WERI-Rb-1 (cell line): ENCODE measurements at regions not wholly inside any gene's neighbourhood (a gene's known extent, or its start where the extent isn't known, plus 50 kb on each side); places are given as distances from the start of the nearest gene placed in this dataset.

ENCODE experiments used
- DNase-seq: peaks from one replicate; pipeline ENCODE4 v3.0.0-alpha.2; 2020
- H3K27ac ChIP-seq: fragments of 250-450 bp; sonication (Bioruptor Pico); 2 replicates; pipeline ENCODE4 v1.5.1; 2020; ENCODE audit warnings: mild to moderate bottlenecking, moderate library complexity
- H3K27me3 ChIP-seq: fragments of 250-450 bp; sonication (Bioruptor Pico); 2 replicates; pipeline ENCODE4 v1.5.1; 2021; ENCODE audit warnings: mild to moderate bottlenecking, low read depth, moderate library complexity; ENCODE audit not compliant: insufficient read depth, severe bottlenecking
- H3K36me3 ChIP-seq: fragments of 250-450 bp; sonication (Bioruptor Pico); 2 replicates; pipeline ENCODE4 v1.5.1; 2020; ENCODE audit warnings: mild to moderate bottlenecking, moderate library complexity
- H3K4me3 ChIP-seq: 2 replicates; pipeline ENCODE4 v1.5.1; 2011; ENCODE audit warnings: low read depth, mild to moderate bottlenecking, control low read depth, low read length
- H3K9me3 ChIP-seq: fragments of 250-450 bp; sonication (Bioruptor Pico); 2 replicates; pipeline ENCODE4 v1.5.1; 2021; ENCODE audit warnings: mild to moderate bottlenecking, moderate library complexity; ENCODE audit not compliant: severe bottlenecking
- TF ChIP-seq, protein P1 (sequence below): IDR thresholded peaks from 2 replicates; pipeline ENCODE4 v1.5.1; 2011; ENCODE audit warnings: low read depth, mild to moderate bottlenecking, control low read depth, inconsistent platforms, low read length

DNA sequence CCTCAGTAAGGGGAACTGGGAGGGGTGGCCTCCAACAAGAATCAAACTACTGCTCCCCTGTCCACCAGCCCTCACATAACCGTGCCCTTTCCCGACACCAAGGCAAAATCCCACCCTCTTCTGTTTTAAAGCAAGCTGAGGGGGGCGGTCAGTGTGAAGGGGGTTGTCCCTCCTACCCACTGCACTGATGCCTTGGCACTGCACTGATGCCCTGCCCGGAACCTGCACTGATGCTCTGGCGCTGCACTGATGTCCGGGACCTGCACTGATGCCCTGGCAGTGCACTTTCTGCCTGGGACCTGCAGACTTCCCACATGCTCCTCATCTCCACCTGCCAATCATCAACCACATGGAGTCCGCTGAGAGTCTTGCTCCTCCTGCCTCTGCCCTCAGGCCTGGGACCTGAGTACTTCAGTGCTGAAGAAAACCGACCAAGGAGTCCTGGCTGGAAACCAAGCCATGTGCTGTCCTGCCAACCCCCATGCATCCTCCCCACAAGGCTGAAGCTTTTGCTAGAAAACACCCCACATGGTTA lies 179.5 kb downstream of the SMAD2 start:
- H3K36me3 ChIP-seq, result no peaks in the 10 kb centered on the region
- DNase-seq, result no peak
- no peak overlapping the region for H3K27ac ChIP-seq
- H3K27me3 ChIP-seq, result no peaks in the 10 kb centered on the region
- no peaks in the 10 kb centered on the region for H3K9me3 ChIP-seq
- no peak overlapping the region for H3K4me3 ChIP-seq
- TF ChIP-seq, protein P1, sequence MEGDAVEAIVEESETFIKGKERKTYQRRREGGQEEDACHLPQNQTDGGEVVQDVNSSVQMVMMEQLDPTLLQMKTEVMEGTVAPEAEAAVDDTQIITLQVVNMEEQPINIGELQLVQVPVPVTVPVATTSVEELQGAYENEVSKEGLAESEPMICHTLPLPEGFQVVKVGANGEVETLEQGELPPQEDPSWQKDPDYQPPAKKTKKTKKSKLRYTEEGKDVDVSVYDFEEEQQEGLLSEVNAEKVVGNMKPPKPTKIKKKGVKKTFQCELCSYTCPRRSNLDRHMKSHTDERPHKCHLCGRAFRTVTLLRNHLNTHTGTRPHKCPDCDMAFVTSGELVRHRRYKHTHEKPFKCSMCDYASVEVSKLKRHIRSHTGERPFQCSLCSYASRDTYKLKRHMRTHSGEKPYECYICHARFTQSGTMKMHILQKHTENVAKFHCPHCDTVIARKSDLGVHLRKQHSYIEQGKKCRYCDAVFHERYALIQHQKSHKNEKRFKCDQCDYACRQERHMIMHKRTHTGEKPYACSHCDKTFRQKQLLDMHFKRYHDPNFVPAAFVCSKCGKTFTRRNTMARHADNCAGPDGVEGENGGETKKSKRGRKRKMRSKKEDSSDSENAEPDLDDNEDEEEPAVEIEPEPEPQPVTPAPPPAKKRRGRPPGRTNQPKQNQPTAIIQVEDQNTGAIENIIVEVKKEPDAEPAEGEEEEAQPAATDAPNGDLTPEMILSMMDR, result no peak

DNA sequence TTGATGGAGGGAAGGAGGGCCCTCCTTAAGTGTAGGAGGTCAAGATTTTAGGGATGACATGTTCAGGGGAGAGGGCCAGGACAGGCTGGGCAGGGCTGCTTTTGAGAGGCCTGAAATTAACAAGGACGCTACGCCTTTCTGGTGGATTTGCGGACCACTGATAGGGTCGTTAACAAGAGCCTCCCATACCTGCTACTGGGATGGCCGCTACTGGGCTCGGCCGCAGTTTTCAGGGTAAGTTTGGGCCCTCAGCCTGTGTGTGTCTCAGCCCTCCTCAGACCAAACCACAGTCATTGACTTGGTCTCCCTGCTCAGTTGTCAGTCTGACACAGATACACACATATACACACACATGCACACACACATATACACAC lies 180.9 kb downstream of the SMAD2 start:
- Histone ChIP-seq H3K9me3 (no peaks in the 10 kb centered on the region), H3K36me3 (no peaks in the 10 kb centered on the region), H3K27ac (no peak overlapping the region), H3K4me3 (no peak overlapping the region), H3K27me3 (no peaks in the 10 kb centered on the region)
- no peak for DNase-seq
- TF ChIP-seq, protein P1, result no peak

DNA sequence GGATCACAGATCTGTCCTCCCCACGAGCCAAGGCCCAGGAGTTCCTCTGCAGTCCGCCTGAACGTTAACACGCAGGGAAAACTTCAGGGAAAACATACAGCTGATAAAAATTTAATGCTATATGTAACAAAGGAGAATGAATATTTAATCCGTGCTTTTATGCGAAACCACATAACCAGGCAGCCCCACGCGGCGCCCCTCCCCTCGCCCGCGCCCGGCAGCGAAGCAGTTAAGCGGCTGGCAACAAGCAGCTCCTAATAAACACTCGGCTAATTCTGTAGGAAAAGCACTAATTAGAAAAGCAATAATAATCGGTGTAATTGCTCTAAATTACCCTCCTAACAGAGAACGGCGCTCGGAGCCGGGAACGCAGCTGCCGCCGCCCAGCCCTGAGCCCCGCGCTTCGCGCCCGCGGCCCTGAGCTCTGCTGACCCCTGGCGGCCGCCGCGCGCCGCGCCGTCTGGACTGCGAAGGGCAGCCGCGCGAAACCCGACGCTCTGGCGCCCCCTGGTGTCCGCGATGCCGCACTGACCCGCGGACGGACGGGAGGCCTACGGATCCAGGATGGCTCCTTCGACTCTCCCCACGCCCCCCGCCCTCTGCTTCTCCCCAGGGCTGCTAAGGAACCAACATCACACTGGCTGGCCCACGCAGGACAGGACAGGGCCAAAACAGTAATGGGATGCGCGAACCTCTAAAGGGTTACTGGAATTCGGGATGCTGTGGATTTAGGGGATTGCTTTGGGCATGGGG lies 181.4 kb downstream of the SMAD2 start:
- no peaks in the 10 kb centered on the region for H3K9me3 ChIP-seq
- H3K36me3 ChIP-seq, result no peaks in the 10 kb centered on the region
- DNase-seq, result peak; percentile 78
- H3K27ac ChIP-seq, result peak overlapping the region; percentile 52
- no peaks in the 10 kb centered on the region for H3K27me3 ChIP-seq
- TF ChIP-seq, protein P1, result peak; percentile 98
- peak overlapping the region; percentile 54 for H3K4me3 ChIP-seq

DNA sequence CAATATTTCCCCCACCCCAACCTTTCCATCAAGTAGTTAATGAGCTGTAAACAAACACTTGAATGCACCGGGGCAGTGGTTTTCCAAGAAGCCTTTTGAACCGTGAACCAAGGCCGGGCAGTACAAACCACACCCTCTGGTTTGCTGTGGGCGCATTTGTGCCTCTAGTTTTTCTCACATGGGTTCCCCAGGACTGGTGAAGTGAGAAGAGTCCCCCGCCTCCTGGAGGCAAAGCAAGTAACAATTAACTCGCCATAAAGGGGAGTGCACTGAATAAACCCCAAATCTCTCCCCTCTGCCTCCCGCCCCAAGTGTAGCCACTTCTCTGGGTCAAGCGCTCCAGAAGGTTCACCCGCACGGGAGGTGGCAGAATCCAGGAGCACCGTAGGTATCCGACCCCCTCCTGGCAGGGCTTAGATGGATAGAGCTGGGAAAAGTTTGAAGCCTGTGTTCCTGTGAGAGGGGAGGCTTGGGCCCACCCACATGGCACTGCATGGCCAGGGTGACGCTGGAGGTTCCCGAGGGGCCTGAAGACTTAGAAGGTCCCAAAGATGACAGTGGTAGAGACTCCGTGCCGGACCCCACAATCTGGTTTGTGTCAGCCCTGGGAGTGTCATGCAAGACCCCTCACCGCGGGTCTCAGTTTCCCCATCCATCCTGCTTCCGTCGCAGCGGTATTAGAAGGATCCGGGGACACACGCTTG lies 182.2 kb downstream of the SMAD2 start:
- Histone ChIP-seq H3K27ac (no peak overlapping the region), H3K27me3 (no peaks in the 10 kb centered on the region), H3K4me3 (peak overlapping the region; percentile 54), H3K36me3 (no peaks in the 10 kb centered on the region), H3K9me3 (no peaks in the 10 kb centered on the region)
- TF ChIP-seq, protein P1, result no peak
- no peak for DNase-seq

DNA sequence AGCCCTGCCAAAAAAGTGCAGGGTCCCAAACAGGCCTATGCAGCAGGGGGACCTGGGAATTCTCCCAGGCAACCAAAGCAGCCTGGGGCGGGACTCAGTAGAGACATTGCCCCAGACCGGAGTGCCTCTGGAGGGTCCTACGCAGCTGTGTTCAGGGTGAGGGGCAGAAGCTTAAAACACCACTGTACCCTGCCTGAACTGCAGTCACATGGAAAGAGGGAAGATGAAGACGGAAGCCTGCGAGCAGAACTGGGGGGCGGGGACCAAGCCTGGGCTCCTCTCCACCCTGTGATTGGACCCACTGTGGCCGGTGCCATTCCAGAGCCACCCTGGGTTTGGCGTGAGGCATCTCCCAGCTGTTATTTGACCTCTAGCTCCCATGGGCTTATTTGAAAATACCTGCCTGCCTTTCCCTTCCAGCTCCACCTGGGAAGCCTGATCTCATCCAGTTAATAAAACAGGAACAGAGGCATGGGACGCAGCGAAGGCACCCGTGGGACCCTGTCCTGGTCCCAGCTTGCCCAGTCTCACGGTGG lies 183.1 kb downstream of the SMAD2 start:
- TF ChIP-seq, protein P1, result no peak
- Histone ChIP-seq H3K9me3 (no peaks in the 10 kb centered on the region), H3K27ac (no peak overlapping the region)

More for the DNA sequence above, 183.1 kb downstream of the SMAD2 start:
- Histone ChIP-seq H3K27me3 (no peaks in the 10 kb centered on the region), H3K36me3 (no peaks in the 10 kb centered on the region), H3K4me3 (no peak overlapping the region)
- DNase-seq, result no peak
